NCI-H748 treated with DMSO at 0.1 percent for 48 hours (cell line): ENCODE measurements at regions not wholly inside any gene's neighbourhood (a gene's known extent, or its start where the extent isn't known, plus 50 kb on each side); places are given as distances from the start of the nearest gene placed in this dataset.
"Not testable (repeated sequence)": the region's sequence is repeated elsewhere in the genome, so short reads cannot be mapped to it uniquely, and the experiment has no call there.

ENCODE experiments used
- DNase-seq: peaks from one replicate; lab custom pipeline; 2025; lab: John Stamatoyannopoulos, UW

GRCh38 chr15:26024241-26024640 is 161.1 kb upstream of the ATP10A start:
- DNase-seq, result no peak

- no peak for DNase-seq
These were observed 160.6 kb upstream of the ATP10A start for GRCh38 chr15:26023691-26024090.

- no peak for DNase-seq
These were observed 160.1 kb upstream of the ATP10A start for GRCh38 chr15:26023231-26023630.

GRCh38 chr15:26020871-26021270 is 157.7 kb upstream of the ATP10A start:
- no peak for DNase-seq

GRCh38 chr15:26017665-26018064 is 154.5 kb upstream of the ATP10A start:
- no peak for DNase-seq

- no peak for DNase-seq
These were observed 152.5 kb upstream of the ATP10A start for GRCh38 chr15:26015516-26016075.

GRCh38 chr15:26013981-26014380 is 150.9 kb upstream of the ATP10A start:
- no peak for DNase-seq

GRCh38 chr15:26011916-26012315 is 148.8 kb upstream of the ATP10A start:
- DNase-seq, result no peak

- no peak for DNase-seq
These were observed 144.0 kb upstream of the ATP10A start for GRCh38 chr15:26007151-26007550.

GRCh38 chr15:26001201-26001600 is 138.1 kb upstream of the ATP10A start:
- DNase-seq, result no peak

GRCh38 chr15:25993506-25993905 is 130.4 kb upstream of the ATP10A start:
- DNase-seq, result no peak

GRCh38 chr15:25990220-25990619 is 127.1 kb upstream of the ATP10A start:
- no peak for DNase-seq

GRCh38 chr15:25989327-25989726 is 126.2 kb upstream of the ATP10A start:
- no peak for DNase-seq

- not testable (repeated sequence) for DNase-seq
These were observed 125.6 kb upstream of the ATP10A start for GRCh38 chr15:25988716-25989115.

GRCh38 chr15:25987638-25988037 is 124.5 kb upstream of the ATP10A start:
- no peak for DNase-seq

GRCh38 chr15:25985165-25985564 is 122.0 kb upstream of the ATP10A start:
- DNase-seq, result no peak

- DNase-seq, result no peak
These were observed 119.6 kb upstream of the ATP10A start for GRCh38 chr15:25982736-25983135.

GRCh38 chr15:25981114-25981513 is 118.0 kb upstream of the ATP10A start:
- DNase-seq, result no peak

- DNase-seq, result no peak
These were observed 109.1 kb upstream of the ATP10A start for GRCh38 chr15:25972141-25972675.

GRCh38 chr15:25971053-25971452 is 107.9 kb upstream of the ATP10A start:
- no peak for DNase-seq

- no peak for DNase-seq
These were observed 106.8 kb upstream of the ATP10A start for GRCh38 chr15:25969886-25970285.

- no peak for DNase-seq
These were observed 104.0 kb upstream of the ATP10A start for GRCh38 chr15:25967116-25967515.

- DNase-seq, result no peak
These were observed 102.2 kb upstream of the ATP10A start for GRCh38 chr15:25965326-25965725.

GRCh38 chr15:25960273-25960672 is 97.1 kb upstream of the ATP10A start:
- DNase-seq, result no peak
